DOHH2 (cell line): ENCODE measurements at regions not wholly inside any gene's neighbourhood (a gene's known extent, or its start where the extent isn't known, plus 50 kb on each side); places are given as distances from the start of the nearest gene placed in this dataset.

Source experiments
- CTCF ChIP-seq: fragments of 200-600 bp; sonication (generic); IDR thresholded peaks from one replicate; pipeline ENCODE4 v1.5.1; 2014; ENCODE audit warnings: antibody characterized with exemption, mild to moderate bottlenecking, low read depth, low read length; ENCODE audit not compliant: poor library complexity, severe bottlenecking
- EZH2phosphoT487 ChIP-seq: fragments of 200-600 bp; sonication (generic); IDR thresholded peaks from 2 replicates; pipeline ENCODE4 v1.6.1; 2017; ENCODE audit warnings: borderline replicate concordance, mild to moderate bottlenecking, antibody characterized with exemption, low read length, moderate library complexity, mixed read lengths

GRCh38 chr14:62307844-62308243 lies 545.6 kb downstream of the SNAPC1 start:
- TF ChIP-seq CTCF, result no peak
- TF ChIP-seq EZH2phosphoT487, result no peak
